ENCODE measurements at regions not wholly inside any gene's neighbourhood (a gene's known extent, or its start where the extent isn't known, plus 50 kb on each side); places are given as distances from the start of the nearest gene placed in this dataset.

- DNase-seq, result no peak
- 74 to 84% (median 80%) methylated on average over 5 of the region's 5 CpGs for WGBS, 4 donors
- Histone ChIP-seq H3K9me3 (replicated peaks in 1 of 3) (no peaks in the 10 kb centered on the region), H3K36me3 (replicated peaks in 1 of 2) (no peaks in the 10 kb centered on the region), H3K4me1 (replicated peaks in 1 of 2) (no peaks in the 10 kb centered on the region), H3K4me3 (no peak overlapping the region), H3K27me3 (no peaks in the 10 kb centered on the region), H3K27ac (no peak overlapping the region)
- intact Hi-C loops (cut with DNase I), result no loop called here
- no peak for TF ChIP-seq CTCF (IDR thresholded peaks at IDR 0.05)
- TF ChIP-seq POLR2A (IDR thresholded peaks at IDR 0.05), result no peak
Observed at GRCh38 chr10:110361800-110362456, 57.2 kb upstream of the SMNDC1 start.

- intact Hi-C loops (cut with DNase I), result no loop called here
- WGBS, 4 donors, result 82 to 90% (median 88%) methylated on average over 20 of the region's 20 CpGs
- Histone ChIP-seq H3K4me1 (replicated peaks in 1 of 2) (no peaks in the 10 kb centered on the region), H3K4me3 (no peak overlapping the region), H3K9me3 (replicated peaks in 1 of 3) (no peaks in the 10 kb centered on the region), H3K27ac (no peak overlapping the region), H3K27me3 (no peaks in the 10 kb centered on the region), H3K36me3 (replicated peaks in 1 of 2) (no peaks in the 10 kb centered on the region)
- DNase-seq, result no peak
- no peak for TF ChIP-seq POLR2A (IDR thresholded peaks at IDR 0.05)
- TF ChIP-seq CTCF (IDR thresholded peaks at IDR 0.05), result no peak
Observed at GRCh38 chr10:110363572-110364411, 59.1 kb upstream of the SMNDC1 start.

GRCh38 chr10:110364531-110364937 lies 59.8 kb upstream of the SMNDC1 start:
- intact Hi-C loops (cut with DNase I), result no loop called here
- TF ChIP-seq CTCF (IDR thresholded peaks at IDR 0.05) (no peak), POLR2A (IDR thresholded peaks at IDR 0.05) (no peak)
- WGBS, 4 donors, result 63 to 70% (median 69%) methylated on average over 3 of the region's 3 CpGs; no CpG with 5 or more reads in 1 of the 4 donors

GRCh38 chr10:110365356-110366143 lies 60.8 kb upstream of the SMNDC1 start:
- no peaks in the 10 kb centered on the region for H3K27me3 ChIP-seq
- TF ChIP-seq POLR2A (IDR thresholded peaks at IDR 0.05), result no peak
- TF ChIP-seq CTCF (IDR thresholded peaks at IDR 0.05), result no peak
- no peaks in the 10 kb centered on the region for H3K4me1 ChIP-seq (replicated peaks in 1 of 2)
- intact Hi-C loops (cut with DNase I), result no loop called here
- no peaks in the 10 kb centered on the region for H3K36me3 ChIP-seq (replicated peaks in 1 of 2)
- H3K27ac ChIP-seq, result no peak overlapping the region
- no peak overlapping the region for H3K4me3 ChIP-seq
- H3K9me3 ChIP-seq (replicated peaks in 1 of 3), result no peaks in the 10 kb centered on the region
- 89 to 99% (median 96%) methylated on average over 3 to 9 of the region's 9 CpGs for whole genome bisulfite sequencing, 4 donors
- no peak for DNase-seq

More at GRCh38 chr10:110364531-110364937, 59.8 kb upstream of the SMNDC1 start:
- DNase-seq, result no peak
- no peaks in the 10 kb centered on the region for H3K4me1 ChIP-seq (replicated peaks in 1 of 2)
- no peaks in the 10 kb centered on the region for H3K9me3 ChIP-seq (replicated peaks in 1 of 3)
- H3K36me3 ChIP-seq (replicated peaks in 1 of 2), result no peaks in the 10 kb centered on the region
- no peak overlapping the region for H3K27ac ChIP-seq
- no peak overlapping the region for H3K4me3 ChIP-seq
- H3K27me3 ChIP-seq, result no peaks in the 10 kb centered on the region
